ENCODE measurements at regions not wholly inside any gene's neighbourhood (a gene's known extent, or its start where the extent isn't known, plus 50 kb on each side); places are given as distances from the start of the nearest gene placed in this dataset.
"Not testable (repeated sequence)": the region's sequence is repeated elsewhere in the genome, so short reads cannot be mapped to it uniquely, and the experiment has no call there.

GRCh38 chr17:20654575-20654974, 75.1 kb downstream of the CDRT15L2 start:
- not testable (repeated sequence) for TF ChIP-seq CTCF, POLR2A (IDR thresholded peaks at IDR 0.05)

Data from adrenal gland (tissue), 5 donors.